ENCODE measurements at regions not wholly inside any gene's neighbourhood (a gene's known extent, or its start where the extent isn't known, plus 50 kb on each side); places are given as distances from the start of the nearest gene placed in this dataset.

DNA sequence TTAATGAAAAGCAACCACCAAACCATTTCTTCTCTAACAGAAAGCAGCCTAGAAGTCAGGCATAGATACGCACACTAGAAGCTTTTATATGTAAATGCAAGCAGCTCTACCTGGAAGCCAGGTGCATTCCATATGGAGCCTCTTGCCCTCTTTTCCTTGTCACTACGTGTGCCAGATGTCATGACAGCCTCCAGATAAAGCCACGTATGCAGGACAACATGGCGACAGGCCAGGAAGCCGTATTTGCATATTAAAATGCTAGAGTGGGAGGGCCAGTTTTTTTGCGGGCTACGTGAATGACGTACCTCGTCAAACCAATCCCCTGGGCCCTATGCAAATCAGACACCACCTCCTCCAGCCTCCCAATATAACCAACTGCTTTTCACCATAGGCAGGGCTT, 308.1 kb upstream of the SPTLC3 start:
- Histone ChIP-seq H3K36me3 (no peaks in the 10 kb centered on the region), H3K4me1 (no peaks in the 10 kb centered on the region), H3K27ac (no peak overlapping the region), H3K9me3 (no peaks in the 10 kb centered on the region), H3K27me3 (no peaks in the 10 kb centered on the region), H3K4me3 (no peak overlapping the region)
- TF ChIP-seq, protein P1, sequence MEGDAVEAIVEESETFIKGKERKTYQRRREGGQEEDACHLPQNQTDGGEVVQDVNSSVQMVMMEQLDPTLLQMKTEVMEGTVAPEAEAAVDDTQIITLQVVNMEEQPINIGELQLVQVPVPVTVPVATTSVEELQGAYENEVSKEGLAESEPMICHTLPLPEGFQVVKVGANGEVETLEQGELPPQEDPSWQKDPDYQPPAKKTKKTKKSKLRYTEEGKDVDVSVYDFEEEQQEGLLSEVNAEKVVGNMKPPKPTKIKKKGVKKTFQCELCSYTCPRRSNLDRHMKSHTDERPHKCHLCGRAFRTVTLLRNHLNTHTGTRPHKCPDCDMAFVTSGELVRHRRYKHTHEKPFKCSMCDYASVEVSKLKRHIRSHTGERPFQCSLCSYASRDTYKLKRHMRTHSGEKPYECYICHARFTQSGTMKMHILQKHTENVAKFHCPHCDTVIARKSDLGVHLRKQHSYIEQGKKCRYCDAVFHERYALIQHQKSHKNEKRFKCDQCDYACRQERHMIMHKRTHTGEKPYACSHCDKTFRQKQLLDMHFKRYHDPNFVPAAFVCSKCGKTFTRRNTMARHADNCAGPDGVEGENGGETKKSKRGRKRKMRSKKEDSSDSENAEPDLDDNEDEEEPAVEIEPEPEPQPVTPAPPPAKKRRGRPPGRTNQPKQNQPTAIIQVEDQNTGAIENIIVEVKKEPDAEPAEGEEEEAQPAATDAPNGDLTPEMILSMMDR (IDR thresholded peaks at IDR 0.05), result no peak
- TF ChIP-seq POLR2A (IDR thresholded peaks at IDR 0.05), result no peak
- DNase-seq, result no peak

DNA sequence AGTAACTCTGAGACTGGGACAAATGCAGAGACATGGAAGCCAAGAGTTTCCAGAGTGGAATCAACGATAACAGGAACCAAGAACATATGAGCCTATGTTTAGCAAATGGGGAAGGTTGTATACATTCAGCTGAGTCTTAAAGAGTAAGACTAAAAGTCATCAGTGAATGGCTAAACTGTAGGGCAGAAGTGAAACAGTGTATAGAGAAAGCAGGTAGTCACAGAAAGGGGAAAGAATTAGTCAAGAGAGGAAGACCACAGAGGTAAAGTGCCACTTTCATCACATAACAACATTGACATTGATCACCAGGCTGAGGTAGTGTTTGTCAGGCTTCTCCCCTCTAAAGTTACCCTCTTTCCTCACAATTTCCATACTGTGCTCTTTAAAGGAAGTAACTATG, 306.5 kb upstream of the SPTLC3 start:
- TF ChIP-seq, protein P1 (IDR thresholded peaks at IDR 0.05), result no peak
- no peak for TF ChIP-seq POLR2A (IDR thresholded peaks at IDR 0.05)
- Histone ChIP-seq H3K27ac (no peak overlapping the region), H3K27me3 (no peaks in the 10 kb centered on the region), H3K4me1 (no peaks in the 10 kb centered on the region), H3K9me3 (no peaks in the 10 kb centered on the region), H3K4me3 (no peak overlapping the region), H3K36me3 (no peaks in the 10 kb centered on the region)
- no peak for DNase-seq

DNA sequence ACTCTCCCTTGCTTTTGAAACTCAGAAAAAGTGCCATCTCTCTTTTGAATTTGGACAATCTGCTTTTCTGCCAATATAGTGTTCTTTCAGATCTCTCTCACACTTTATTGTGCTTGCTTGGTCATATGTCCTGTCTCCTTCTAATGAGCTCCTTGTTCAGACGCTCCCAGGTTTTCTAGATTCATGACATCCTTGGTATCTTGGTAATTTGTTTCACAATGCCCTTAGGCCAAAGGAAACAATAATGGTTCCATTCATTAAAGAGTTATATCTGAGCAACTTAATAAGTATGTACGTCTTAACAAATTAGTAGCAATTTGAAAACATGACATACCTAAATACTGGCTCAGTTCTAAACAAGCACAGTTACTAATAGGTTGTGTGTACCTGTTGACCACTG, 293.4 kb upstream of the SPTLC3 start:
- no peak for DNase-seq
- H3K9me3 ChIP-seq, result no peaks in the 10 kb centered on the region
- no peak overlapping the region for H3K27ac ChIP-seq
- TF ChIP-seq POLR2A (IDR thresholded peaks at IDR 0.05), result no peak
- TF ChIP-seq, protein P1 (IDR thresholded peaks at IDR 0.05), result no peak
- H3K4me1 ChIP-seq, result no peaks in the 10 kb centered on the region
- no peaks in the 10 kb centered on the region for H3K27me3 ChIP-seq
- H3K36me3 ChIP-seq, result no peaks in the 10 kb centered on the region
- H3K4me3 ChIP-seq, result no peak overlapping the region

DNA sequence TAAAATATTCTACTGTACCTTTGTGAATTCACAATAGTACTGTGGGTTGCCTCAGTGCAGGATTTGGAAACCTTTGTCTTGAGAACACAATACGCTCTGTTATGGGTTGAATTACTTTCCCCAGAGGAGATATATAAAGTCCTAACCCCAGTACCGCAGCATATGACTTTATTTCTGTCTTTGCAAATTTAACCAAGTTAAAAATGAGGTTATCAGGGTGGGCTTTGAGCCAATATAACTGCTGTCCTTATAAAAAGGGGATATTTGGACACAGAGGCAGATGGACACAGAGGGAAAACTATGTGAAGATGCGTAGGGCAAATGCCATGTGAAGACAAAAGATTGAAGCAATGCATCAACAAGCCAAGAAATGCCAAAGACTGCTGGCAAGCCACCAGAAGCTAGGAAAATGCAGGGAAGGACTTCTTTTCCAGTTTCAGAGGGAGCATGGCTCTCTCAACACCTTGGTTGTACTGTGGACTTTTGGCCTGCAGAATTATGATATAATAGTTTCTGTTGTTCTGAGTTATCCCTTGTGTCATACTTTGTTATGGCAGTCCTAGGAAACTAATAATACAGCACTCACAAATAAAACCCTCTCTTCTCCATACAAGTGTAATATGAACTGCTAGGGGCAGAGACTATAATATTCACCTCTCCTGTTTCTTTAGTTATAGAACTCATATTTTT, 292.6 kb upstream of the SPTLC3 start:
- Histone ChIP-seq H3K27me3 (no peaks in the 10 kb centered on the region), H3K4me3 (no peak overlapping the region), H3K9me3 (no peaks in the 10 kb centered on the region), H3K4me1 (no peaks in the 10 kb centered on the region), H3K36me3 (no peaks in the 10 kb centered on the region), H3K27ac (no peak overlapping the region)
- no peak for DNase-seq
- TF ChIP-seq, protein P1 (IDR thresholded peaks at IDR 0.05), result no peak
- TF ChIP-seq POLR2A (IDR thresholded peaks at IDR 0.05), result no peak

DNA sequence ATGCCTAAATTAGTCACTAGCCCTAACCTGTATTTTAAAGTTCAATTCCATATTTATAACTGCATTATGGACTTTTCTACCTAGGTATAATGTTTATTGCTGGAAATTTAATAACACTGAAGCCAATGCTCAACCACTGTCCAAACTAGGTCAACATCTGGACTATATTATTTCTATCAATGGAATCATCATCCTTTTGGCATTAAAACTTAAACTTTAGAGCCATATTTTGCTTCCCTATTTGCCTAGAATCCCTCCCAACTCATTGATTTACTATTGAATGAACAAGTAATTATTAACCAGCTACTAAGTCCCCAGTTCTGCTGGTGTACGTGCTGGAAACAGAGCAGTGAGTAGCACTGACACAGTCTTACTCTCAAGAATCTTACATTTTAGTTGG, 291.7 kb upstream of the SPTLC3 start:
- Histone ChIP-seq H3K9me3 (no peaks in the 10 kb centered on the region), H3K27me3 (no peaks in the 10 kb centered on the region), H3K4me3 (no peak overlapping the region), H3K4me1 (no peaks in the 10 kb centered on the region), H3K36me3 (no peaks in the 10 kb centered on the region), H3K27ac (no peak overlapping the region)
- no peak for DNase-seq
- no peak for TF ChIP-seq POLR2A (IDR thresholded peaks at IDR 0.05)
- TF ChIP-seq, protein P1 (IDR thresholded peaks at IDR 0.05), result no peak

DNA sequence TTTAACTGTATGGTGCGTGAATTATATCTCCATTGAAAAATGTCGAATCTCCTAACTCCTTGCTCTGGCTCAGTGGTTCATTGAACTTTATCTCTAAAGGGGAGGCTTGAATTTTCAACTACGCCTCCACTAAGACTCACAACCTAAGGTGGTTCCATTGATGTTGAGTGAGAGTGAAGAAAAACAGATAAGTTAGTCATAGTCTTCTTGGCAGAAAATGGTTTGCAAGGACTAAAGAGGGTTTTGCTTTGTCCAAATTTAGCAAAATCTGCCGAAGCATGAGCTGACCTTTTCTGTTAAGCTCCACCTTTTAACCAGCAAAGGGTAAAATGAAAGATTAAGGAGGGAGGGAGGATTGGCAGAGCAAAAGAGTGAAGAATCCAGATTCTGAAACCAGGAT, 290.2 kb upstream of the SPTLC3 start:
- Histone ChIP-seq H3K4me1 (no peaks in the 10 kb centered on the region), H3K27me3 (no peaks in the 10 kb centered on the region), H3K9me3 (no peaks in the 10 kb centered on the region), H3K27ac (no peak overlapping the region), H3K36me3 (no peaks in the 10 kb centered on the region), H3K4me3 (no peak overlapping the region)
- no peak for DNase-seq
- TF ChIP-seq, protein P1 (IDR thresholded peaks at IDR 0.05), result no peak
- no peak for TF ChIP-seq POLR2A (IDR thresholded peaks at IDR 0.05)
